ENCODE measurements at regions not wholly inside any gene's neighbourhood (a gene's known extent, or its start where the extent isn't known, plus 50 kb on each side); places are given as distances from the start of the nearest gene placed in this dataset.
A peak's percentile ranks its signal among the peaks of the same experiment; 100 is the strongest.
"Not testable (repeated sequence)": the region's sequence is repeated elsewhere in the genome, so short reads cannot be mapped to it uniquely, and the experiment has no call there.

DNA sequence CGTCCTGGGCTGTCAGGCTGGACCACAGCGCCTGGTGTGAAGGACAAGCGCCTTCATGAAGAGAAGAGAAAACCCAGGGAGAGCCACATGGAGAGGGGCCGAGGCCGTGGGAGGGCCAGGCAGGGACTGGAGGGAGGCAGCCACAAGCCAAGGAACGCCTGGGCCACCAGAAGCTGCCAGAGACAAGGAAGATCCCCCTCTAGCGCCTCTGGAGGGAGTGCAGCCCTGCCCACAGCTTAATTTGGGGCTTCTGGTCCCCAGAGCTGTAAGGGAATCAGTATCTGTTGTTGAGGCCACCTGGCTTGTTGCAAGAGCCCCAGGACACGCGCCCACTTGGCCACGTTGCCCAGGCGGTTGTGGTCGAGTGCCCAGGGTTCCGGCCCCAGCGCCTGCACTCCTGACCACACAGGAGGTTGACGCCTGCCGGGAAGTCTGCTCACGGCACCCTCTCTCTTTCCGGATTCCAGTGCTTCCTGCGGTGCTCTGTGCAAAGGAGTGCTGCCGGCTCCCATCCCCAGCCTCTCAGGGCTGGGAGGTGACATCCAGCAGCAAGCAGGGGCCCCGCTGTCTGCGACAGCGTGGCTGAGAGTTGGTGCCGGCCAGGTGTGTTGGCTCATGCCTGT is 4431.0 kb upstream of the TPTE start:
- intact Hi-C loops (cut with DNase I); DNase-seq (ENCODE audit: low spot score): not testable (repeated sequence)

DNA sequence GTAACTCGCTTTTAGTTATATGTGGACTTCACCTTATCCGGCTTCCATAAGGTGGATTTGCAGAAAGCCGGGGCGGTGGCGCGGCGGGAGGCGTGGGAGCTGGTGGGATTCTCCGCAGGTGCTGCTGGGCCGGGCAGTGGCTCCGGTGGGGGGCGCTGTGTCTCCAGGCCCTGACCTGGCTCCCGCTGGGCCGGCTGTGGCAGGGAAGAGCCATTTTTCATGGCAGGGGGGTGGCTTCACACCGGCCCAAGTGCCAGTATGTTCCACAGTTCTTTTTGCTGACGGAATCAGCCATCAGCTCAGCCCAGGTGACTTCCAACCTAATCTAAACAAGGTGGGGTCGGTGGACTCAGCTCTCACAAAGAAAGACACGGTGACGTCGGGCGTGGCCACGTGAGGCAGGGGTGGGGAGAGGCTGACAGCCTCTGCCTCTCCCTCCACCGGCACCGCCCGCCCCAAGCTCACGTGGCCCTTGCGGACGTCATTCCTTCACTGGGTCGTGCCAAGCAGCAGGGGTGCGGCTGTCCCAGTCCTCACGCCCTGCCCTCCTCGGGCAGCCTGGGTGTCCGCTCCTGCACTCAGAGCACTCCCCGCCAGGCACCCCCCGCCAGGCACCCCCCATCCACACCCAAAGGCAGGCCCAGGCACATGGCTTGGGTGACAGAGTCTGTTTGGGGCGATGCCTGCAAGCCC is 4429.9 kb upstream of the TPTE start:
- intact Hi-C loops (cut with DNase I); DNase-seq (ENCODE audit: low spot score): not testable (repeated sequence)

DNA sequence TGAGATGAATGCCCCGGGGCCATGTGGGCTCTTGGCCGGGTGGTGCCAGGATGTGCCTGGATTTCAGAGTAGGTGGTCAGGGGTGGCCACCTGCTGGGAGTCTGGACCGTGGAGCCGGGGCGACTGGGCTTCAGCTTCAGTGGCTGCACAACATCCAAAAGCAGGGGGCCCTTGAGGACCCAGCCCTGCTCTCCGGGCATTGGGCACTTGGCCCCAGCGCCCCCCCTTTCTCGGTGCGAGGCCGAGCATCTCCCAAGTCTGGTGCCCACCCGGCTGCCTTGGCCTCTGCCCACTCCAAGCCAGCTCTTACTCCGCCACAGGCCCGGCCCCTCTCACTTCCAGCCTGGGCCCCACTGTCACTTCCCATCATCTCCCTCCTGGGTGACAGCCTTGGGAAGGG is 4429.0 kb upstream of the TPTE start:
- intact Hi-C loops (cut with DNase I) = not testable (repeated sequence)
- peak; percentile 2 for DNase-seq (ENCODE audit: low spot score)

DNA sequence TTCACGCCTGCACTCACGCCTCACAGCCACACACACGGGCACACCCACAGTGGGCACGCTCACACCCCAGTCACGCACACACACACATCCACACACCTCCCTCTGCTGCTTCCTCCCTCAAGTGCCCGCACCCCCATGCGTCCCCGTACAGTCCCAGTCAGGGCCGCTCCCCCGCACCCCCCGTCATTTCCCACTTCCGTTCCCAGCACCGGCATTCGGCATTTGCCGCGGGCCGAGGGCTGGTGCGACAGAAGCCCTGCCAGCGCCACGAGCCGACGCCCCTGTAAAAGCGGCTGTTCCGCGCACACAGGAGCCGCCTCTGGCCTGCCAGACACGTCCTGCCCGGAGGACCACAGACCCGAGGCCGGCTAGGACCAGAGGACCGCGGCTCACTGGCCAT is 4428.0 kb upstream of the TPTE start:
- DNase-seq (ENCODE audit: low spot score) = peak; percentile 82
- intact Hi-C loops (cut with DNase I) = not testable (repeated sequence)

DNA sequence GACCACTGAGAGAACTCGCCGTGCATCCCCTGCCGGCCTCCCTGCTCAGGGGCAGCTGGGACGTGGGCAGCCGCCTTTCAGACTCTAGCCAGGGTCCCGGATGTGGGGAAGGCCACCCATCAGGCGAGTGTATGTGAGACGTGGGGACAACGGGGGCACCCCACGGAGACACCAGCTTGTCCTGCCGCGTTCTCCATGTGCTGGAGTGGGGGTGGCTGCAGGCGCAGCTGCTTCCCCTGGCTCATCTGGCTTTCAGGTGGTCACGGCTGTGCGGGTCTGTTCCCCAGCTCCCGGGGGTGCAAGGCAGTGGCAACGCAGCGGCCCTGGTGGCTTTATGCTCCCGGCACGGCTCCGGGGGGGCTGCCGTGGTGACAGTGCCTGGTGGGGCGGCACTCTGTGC is 4427.5 kb upstream of the TPTE start:
- intact Hi-C loops (cut with DNase I) = not testable (repeated sequence)
- peak; percentile 32 for DNase-seq (ENCODE audit: low spot score)

DNA sequence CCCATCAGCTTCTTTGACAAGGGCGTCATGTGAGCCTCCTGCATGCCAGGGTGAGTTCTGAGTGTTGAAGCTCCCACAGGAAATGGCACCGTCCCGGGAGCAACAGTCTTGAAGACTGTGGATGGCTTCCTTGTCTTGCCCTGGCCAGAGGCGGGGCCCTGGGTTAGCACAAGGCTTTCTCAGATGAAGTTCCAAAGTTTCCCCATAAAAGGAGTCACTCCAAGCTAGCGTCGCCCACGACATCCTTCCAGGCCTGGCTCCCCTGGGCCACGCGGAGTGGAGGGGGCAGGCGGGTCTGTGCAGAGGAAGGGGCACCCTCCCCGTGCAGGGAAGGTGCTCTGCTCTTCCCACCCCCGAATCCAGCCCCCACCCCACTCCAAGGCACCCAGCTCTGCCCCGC is 4426.1 kb upstream of the TPTE start:
- DNase-seq (ENCODE audit: low spot score); intact Hi-C loops (cut with DNase I): not testable (repeated sequence)

DNA sequence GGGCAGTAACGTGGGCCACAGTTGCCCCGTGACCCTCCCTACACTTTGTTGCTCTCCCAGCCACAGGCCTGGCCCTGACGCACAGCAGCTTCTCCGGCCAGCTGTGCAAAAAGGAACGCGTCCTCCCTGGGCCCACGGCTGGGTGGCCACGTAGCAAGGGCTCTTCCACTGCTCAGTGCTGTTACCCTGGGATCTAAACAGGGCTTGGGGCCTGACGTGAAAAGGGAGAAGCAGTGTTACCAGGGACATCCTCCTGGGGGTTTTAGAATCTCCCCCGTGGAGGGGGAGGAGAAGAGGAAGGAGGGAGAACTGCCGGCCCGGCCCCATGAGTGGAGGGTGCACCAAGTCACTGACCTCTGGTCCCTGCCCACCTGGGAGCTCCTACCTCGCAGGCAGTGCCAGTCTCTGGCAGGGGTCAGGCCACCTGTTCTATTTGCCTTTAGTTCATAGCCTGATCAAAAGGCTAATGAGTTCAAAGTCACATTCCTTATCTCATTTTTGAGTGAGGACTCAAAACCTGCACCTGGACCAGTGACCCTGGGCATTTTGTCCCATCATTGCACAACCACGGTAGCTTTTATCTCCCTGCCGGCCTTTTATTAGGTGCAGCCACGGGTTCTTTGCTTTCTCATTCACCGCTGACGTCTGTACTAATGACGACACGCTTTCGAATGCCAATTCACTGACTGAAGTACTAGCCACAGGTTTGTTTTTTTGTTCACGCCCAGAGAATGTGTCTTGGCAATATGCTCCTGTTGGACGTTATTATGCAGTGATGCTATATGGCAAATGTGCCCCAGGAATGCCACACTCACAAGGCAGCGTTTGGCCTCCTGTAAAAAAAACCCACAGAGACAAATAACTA is 4424.6 kb upstream of the TPTE start:
- intact Hi-C loops (cut with DNase I); DNase-seq (ENCODE audit: low spot score): not testable (repeated sequence)

DNA sequence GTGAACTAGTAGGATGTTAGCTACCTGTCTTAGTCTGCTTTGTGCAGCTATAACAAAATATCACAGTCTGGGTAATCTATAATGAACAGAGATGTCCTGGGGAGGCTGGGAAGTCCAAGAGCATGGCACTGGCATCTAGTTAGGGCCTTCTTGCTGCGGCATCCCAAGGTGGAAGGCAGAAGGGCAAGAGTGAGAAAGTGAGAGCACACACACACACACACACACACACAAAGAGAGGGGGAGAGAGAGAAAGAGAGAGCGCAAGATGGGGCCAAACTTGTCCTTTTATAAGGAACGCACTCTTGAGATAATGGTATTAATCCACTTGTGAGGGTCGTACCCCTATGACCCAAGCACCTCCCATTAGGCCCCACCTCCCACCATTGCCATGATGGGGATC is 4423.6 kb upstream of the TPTE start:
- DNase-seq (ENCODE audit: low spot score); intact Hi-C loops (cut with DNase I): not testable (repeated sequence)

DNA sequence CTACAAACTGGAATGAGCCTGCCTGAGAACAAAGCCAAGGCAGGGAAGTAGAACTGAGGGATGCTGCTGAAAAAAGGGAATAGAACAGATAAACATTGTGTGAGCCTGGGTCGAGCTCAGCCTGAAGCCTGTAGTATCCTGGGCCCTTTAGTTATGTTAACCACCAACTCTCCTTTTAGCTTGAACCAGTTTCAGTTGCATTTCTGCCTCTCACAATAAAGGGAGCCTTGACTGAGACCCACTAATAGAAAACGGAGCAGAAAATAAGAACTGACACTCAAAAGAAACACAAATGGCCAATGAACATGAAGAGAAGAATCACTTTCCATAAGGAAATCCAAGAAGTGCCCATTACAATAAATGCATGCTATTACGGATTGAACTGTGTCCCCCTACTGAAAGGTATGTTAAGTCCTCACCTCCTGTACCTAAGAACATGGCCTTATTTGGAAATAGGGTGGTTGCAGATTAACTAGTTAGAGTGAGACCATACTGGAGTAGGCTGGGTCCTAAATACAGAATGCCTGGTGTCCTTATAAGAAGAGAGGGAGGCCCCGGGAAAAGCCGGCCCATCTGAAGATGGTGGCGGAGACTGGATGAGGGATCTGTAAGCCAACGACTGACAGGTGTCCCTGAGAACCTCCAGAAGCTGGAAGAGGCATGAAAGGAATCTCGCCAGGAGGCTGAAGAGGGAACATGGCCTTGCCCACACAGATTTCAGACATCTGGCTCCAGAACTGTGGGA is 4423.0 kb upstream of the TPTE start:
- intact Hi-C loops (cut with DNase I) = not testable (repeated sequence)
- peak; percentile 13 for DNase-seq (ENCODE audit: low spot score)

DNA sequence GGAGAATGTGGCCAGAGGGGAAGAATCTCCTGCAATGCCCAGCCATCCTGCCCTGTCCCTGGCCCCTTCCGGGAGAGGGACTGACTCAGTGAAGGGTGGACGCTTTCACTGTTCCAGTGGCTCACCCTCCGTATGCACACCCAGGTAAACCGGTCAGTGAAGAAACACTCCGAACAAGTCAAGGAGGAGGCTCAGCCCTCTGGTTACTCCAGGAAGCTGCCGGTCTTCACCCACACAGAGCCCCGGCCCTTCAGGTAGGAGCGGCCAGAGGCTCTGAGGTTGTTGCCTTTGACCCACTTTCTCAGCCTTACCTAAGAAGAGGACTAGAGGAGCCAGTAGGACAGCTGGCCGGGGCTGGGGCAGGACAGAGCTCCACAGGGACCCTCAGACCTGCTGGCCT is 4419.8 kb upstream of the TPTE start:
- DNase-seq (ENCODE audit: low spot score); intact Hi-C loops (cut with DNase I): not testable (repeated sequence)

DNA sequence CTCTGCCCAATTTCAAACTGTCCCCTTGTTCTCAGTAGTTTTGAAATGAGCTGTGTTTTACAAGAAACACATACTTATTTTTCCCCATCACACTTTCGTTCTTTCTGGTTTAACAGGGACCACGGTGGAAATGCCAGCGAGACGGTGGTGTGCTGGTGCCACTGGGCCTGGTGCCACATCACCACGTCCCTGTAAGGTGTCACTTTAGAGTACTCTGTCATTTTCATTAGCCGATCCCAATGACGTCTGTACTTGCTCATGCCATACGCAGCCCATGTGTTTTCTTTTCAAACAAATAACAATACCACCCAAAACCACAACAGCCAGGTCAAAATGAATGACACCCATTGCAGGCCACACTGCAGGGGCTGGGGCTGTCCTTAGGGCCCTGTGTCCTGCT is 4416.8 kb upstream of the TPTE start:
- DNase-seq (ENCODE audit: low spot score); intact Hi-C loops (cut with DNase I): not testable (repeated sequence)

DNA sequence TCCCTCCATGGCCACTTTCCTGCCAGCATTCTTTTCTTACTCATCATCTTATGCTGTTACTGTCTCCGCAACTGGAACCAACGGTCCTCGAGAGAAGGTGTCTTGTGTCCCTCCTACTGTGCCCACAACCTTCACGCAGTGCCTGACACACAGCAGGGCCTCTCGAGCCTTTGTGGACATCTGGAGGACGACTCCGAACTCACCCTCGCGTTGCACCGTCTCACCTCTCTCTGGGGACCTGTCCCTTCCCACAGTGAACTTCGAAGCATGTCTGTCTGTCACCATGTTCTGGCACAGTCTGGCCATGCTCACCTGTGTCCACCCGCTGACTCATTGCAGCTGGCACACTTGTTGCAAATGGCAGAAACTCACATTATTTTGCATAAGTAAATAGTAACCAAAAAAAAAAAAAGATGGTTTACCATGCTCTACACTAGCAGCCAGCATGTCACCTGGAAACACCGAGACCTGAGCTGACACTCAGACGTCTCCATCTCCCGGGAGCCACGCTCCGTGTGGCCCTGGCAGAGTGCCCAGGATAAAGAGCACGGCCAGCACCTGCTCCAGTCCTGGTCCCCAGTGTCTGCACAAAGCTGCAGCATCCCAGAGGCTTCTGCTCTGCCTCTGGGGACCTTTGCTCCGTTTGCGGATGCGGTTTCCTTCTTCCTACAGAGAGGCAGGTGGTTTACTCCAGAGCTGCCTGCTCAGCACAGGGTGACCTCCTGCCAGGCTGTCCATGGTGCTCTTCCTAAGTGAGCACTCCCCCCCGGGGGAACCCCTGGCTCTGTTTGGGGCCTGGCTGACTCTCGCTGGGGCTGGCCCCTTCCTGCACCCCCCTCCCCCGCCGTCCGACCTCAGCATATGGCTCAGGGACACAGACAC is 4414.5 kb upstream of the TPTE start:
- intact Hi-C loops (cut with DNase I) = not testable (repeated sequence)
- peak; percentile 52 for DNase-seq (ENCODE audit: low spot score)

DNA sequence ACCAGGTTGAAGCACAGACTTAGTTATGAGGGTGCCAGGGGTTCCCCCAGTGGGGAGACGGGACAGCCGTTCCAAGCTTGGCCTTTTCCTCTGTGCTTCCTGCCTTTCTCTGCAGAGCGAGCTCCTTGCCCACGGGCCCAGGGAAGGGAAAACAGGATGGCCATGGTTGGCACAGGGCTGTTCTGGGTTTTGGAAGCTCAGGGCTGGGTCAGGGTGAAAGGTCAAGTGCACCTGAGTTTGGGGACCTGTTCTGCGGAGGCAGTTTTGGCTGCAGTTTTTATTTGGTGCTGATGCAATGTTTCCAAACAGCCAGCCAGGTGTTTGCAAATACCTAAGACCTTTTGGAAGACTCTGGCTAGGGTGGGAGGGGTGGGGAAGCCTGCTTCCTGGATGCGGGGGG is 4412.5 kb upstream of the TPTE start:
- intact Hi-C loops (cut with DNase I); DNase-seq (ENCODE audit: low spot score): not testable (repeated sequence)

DNA sequence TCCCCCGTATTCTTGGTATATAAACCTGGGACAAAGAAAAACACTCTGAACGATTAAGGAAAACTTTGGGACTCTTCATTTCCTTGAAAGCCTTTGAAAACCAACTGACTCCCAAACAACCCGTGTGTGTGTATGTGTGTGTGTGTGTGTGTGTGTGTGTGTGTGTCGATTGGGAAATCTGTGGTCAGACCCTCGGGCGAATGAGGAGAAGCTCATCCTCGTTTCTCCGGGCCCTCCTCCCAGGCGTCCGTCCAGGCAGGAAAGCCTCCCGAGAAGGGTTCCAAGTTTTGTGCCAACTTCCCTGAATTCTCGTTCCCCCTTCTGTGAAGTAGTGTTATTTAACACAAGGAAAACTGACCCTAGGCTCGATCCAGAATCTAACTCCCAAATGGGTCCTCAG is 4411.6 kb upstream of the TPTE start:
- intact Hi-C loops (cut with DNase I) = not testable (repeated sequence)
- peak; percentile 80 for DNase-seq (ENCODE audit: low spot score)

DNA sequence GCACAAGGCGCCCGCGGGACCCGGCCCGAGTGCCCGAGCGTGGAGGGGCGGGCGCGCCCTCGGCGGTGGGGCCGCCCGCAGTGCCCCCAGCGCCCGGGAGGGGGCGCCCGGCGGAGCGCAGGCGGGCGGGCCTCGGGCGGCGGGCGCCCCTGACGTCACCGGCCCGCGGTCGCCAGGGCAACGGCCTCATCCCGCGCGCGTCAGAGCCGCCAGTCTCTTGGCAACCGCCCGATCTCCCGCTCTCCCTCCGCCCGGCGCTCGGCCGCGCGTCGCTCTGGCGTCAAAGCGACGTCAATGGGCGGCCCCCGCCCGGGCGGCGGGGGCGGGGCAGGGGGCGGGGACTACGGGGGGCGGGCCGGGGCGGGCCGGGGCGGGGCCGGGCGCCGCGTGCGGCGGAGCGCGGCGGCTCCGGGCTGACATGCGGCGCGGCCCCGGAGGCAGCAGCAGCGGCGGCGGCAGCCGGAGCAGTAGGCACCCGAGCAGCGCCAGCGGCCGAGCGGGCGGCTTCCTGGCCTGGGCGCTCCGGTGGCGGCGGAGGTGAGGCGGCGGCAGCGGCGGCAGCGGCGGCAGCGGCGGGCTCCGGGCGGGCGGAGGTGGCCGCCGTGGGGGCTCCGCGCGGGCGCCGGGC is 4410.6 kb upstream of the TPTE start:
- DNase-seq (ENCODE audit: low spot score); intact Hi-C loops (cut with DNase I): not testable (repeated sequence)

DNA sequence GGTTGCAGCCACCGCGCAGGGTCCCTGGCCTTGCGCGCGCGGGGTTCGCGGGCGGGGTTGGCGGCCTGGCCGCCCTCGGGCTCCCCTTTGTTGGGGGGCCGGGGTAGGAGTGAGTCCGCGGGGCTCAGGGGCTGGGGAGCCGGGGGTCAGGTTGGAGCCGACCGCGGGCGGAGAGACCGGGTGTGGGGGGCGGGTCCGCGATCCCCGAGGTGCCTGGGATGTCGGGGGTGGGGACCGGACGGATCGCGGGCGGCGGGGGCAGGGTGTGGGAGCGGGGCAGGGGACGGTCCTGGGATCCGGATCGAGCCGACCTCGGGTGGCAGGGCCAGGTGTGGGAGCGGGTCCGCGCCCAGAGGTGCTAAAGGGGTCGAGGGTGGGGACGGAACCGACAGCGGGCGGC is 4410.0 kb upstream of the TPTE start:
- DNase-seq (ENCODE audit: low spot score) = peak; percentile 76
- intact Hi-C loops (cut with DNase I) = not testable (repeated sequence)

DNA sequence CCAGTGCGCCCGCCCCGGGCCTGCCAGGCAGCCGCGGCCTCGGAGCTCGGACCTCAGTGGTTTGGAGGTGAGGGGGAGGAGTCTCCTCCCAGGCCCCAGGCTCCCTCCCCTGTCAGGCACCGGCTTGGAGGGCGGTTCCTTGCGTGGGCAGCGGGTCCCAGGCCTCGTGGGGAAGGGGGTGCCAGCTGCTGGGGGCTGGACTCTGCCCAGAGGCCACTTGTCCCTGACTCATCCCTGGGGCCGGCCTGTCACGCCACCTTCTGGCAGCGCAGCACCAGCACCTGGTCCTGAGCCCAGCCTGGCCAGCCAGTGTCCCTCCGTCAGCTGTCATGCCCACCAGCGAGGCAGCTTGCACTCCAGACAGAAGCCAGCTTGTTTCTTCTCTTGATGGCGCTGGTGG is 4403.0 kb upstream of the TPTE start:
- intact Hi-C loops (cut with DNase I) = not testable (repeated sequence)
- peak; percentile 28 for DNase-seq (ENCODE audit: low spot score)

DNA sequence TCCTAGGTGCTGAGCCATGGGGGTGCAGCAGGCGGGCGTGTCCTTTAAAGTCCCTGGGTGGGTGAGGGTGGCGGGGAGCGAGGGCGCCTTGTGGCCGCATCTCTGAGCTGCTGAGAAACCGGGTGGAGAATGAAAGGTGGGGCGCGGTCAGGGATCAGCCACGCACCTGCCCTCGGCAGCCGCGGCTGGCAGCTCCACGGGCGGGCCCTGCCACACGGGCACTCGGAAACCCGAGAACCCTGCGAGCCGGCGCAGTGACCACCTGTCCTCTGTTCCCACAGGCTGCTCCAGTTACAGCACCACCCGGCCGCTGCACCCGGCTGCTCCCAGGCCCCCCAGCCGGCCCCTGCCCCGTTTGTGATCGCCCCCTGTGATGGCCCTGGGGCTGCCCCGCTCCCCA is 4400.5 kb upstream of the TPTE start:
- intact Hi-C loops (cut with DNase I) = not testable (repeated sequence)
- peak; percentile 11 for DNase-seq (ENCODE audit: low spot score)

All from posterior vena cava (tissue), 2 donors.